Upper lobe of left lung (tissue), 6 donors: ENCODE measurements at regions not wholly inside any gene's neighbourhood (a gene's known extent, or its start where the extent isn't known, plus 50 kb on each side); places are given as distances from the start of the nearest gene placed in this dataset.

Experiments
- ATAC-seq, 2 donors: fragments of 200-7000 bp; cut with Tn5 transposase; one replicate each; pipeline ENCODE4 v1.9.1; 2022; ENCODE audit warnings: mild to moderate bottlenecking in 2 of 2, moderate library complexity in 2 of 2; ENCODE audit not compliant: low FRiP score in 2 of 2
- DNase-seq, 2 donors: peaks; one replicate each; pipeline ENCODE4 v3.0.0-alpha.2; 2019 to 2020
- H3K27ac ChIP-seq, 4 donors: fragments of 200-600 bp; sonication (generic); one replicate each; pipeline ENCODE4 v1.5.1; 2016 to 2019
- H3K27me3 ChIP-seq, 4 donors: fragments of 200-600 bp; sonication (generic); one replicate each; pipeline ENCODE4 v1.5.1; 2017 to 2019
- H3K36me3 ChIP-seq, 4 donors: fragments of 200-600 bp; sonication (generic); one replicate each; pipeline ENCODE4 v1.5.1; 2016 to 2019
- H3K4me1 ChIP-seq, 4 donors: fragments of 200-600 bp; sonication (generic); one replicate each; pipeline ENCODE4 v1.5.1; 2018 to 2019
- H3K4me3 ChIP-seq, 4 donors: fragments of 200-600 bp; sonication (generic); one replicate each; pipeline ENCODE4 v1.5.1; 2017 to 2019; ENCODE audit warnings: mild to moderate bottlenecking in 2 of 4, moderate library complexity in 1 of 4
- H3K9me3 ChIP-seq, 4 donors: fragments of 200-600 bp; sonication (generic); one replicate each; pipeline ENCODE4 v1.5.1; 2018 to 2019
- CTCF ChIP-seq, 6 experiments: fragments of 450-650 bp in 4 of 6; fragments of 200-600 bp in 2 of 6; sonication (generic) in 2 of 6; IDR thresholded peaks; one replicate each; pipeline ENCODE4 v1.5.1; 2016 to 2019; ENCODE audit warnings: antibody characterized with exemption in 6 of 6
- EP300 ChIP-seq, 4 donors: sonication (generic); formaldehyde crosslinking; IDR thresholded peaks; one replicate each; pipeline ENCODE4 v1.5.1; 2017; ENCODE audit warnings: antibody characterized with exemption in 4 of 4, control low read depth in 2 of 4
- WGBS, 2 donors: methylation state at CpG; one replicate each; pipeline ENCODE4 v1.1.5; 2017 to 2018; 5-methylcytosine and 5-hydroxymethylcytosine counted together
- donor health status: DM: no; HTN: no; CAD: no; lungs with moderate emphysema.
- donor health status: DM: no; HTN: yes; CAD: no; lungs with severe emphysema.

GRCh38 chr6:118410001-118410400 is 138.1 kb upstream of the PLN start:
- H3K27me3 ChIP-seq, result no peaks in the 10 kb centered on the region
- DNase-seq, result no peak
- H3K36me3 ChIP-seq, result no peaks in the 10 kb centered on the region
- 86 to 95% methylated on average over 2 of the region's 2 CpGs for WGBS, 2 donors
- no peak for ATAC-seq
- TF ChIP-seq CTCF (IDR thresholded peaks at IDR 0.05) (no peak), EP300 (IDR thresholded peaks at IDR 0.05) (no peak)
- H3K9me3 ChIP-seq, result peaks cover 0 to 3% (median 0%) of the 10 kb centered on the region in 4 donors
- no peak overlapping the region for H3K27ac ChIP-seq
- H3K4me3 ChIP-seq, result no peak overlapping the region
- no peaks in the 10 kb centered on the region for H3K4me1 ChIP-seq
